HEK293 (cell line): ENCODE measurements at regions not wholly inside any gene's neighbourhood (a gene's known extent, or its start where the extent isn't known, plus 50 kb on each side); places are given as distances from the start of the nearest gene placed in this dataset.

Experiments used
- ZBTB1 ChIP-seq: fragments of 450-650 bp; formaldehyde crosslinking; IDR thresholded peaks from 2 replicates; pipeline ENCODE4 v1.5.1; 2016; ENCODE audit warnings: missing biosample characterization, missing genetic modification characterization
- ZNF132 ChIP-seq: fragments of 450-650 bp; formaldehyde crosslinking; IDR thresholded peaks from 2 replicates; pipeline ENCODE4 v1.5.1; 2017; ENCODE audit warnings: missing biosample characterization, missing genetic modification characterization, borderline replicate concordance
- ZNF223 ChIP-seq: fragments of 450-650 bp; formaldehyde crosslinking; IDR thresholded peaks from 2 replicates; pipeline ENCODE4 v1.5.1; 2016; ENCODE audit warnings: missing biosample characterization, missing genetic modification characterization
- ZNF239 ChIP-seq: fragments of 450-650 bp; formaldehyde crosslinking; IDR thresholded peaks from 2 replicates; pipeline ENCODE4 v1.5.1; 2016; ENCODE audit warnings: missing biosample characterization, missing genetic modification characterization
- TF ChIP-seq, protein P1 (sequence below): fragments of 450-650 bp; formaldehyde crosslinking; IDR thresholded peaks from 2 replicates; pipeline ENCODE4 v1.5.1; 2016; ENCODE audit warnings: missing biosample characterization, missing genetic modification characterization

DNA sequence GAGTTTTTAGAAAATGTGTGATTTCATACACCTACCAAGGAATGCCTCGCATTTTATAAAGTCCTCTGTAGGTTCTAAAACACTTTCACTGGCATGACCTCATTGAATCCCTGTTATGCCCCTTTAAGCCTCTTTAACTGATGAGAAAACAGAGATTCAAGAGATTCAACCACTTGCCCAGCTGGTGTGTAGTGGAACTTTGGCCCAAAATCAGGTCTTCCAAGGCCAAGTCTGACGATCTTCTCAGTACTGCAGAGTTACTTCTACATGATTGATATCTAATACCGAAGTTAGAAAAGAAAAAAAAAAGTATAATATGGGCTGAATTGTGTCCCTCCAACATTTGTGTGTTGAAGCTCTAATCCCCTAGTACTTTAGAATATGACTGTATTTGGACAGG, 202.0 kb downstream of the WDR11 start:
- TF ChIP-seq, protein P1, sequence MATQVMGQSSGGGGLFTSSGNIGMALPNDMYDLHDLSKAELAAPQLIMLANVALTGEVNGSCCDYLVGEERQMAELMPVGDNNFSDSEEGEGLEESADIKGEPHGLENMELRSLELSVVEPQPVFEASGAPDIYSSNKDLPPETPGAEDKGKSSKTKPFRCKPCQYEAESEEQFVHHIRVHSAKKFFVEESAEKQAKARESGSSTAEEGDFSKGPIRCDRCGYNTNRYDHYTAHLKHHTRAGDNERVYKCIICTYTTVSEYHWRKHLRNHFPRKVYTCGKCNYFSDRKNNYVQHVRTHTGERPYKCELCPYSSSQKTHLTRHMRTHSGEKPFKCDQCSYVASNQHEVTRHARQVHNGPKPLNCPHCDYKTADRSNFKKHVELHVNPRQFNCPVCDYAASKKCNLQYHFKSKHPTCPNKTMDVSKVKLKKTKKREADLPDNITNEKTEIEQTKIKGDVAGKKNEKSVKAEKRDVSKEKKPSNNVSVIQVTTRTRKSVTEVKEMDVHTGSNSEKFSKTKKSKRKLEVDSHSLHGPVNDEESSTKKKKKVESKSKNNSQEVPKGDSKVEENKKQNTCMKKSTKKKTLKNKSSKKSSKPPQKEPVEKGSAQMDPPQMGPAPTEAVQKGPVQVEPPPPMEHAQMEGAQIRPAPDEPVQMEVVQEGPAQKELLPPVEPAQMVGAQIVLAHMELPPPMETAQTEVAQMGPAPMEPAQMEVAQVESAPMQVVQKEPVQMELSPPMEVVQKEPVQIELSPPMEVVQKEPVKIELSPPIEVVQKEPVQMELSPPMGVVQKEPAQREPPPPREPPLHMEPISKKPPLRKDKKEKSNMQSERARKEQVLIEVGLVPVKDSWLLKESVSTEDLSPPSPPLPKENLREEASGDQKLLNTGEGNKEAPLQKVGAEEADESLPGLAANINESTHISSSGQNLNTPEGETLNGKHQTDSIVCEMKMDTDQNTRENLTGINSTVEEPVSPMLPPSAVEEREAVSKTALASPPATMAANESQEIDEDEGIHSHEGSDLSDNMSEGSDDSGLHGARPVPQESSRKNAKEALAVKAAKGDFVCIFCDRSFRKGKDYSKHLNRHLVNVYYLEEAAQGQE (tag by site-specific recombination), result no peak
- TF ChIP-seq ZNF132 (tag by site-specific recombination) (no peak), ZNF239 (tag by site-specific recombination) (no peak), ZBTB1 (tag by site-specific recombination) (no peak), ZNF223 (tag by site-specific recombination) (no peak)
